ENCODE measurements at regions not wholly inside any gene's neighbourhood (a gene's known extent, or its start where the extent isn't known, plus 50 kb on each side); places are given as distances from the start of the nearest gene placed in this dataset.

GRCh38 chr1:104905322-104905721, 1155.6 kb downstream of the AMY1C start:
- Mint-ChIP-seq H3K4me1 (no peaks in the 10 kb centered on the region), H3K36me3 (ENCODE audit: low read depth) (no peaks in the 10 kb centered on the region), H3K27me3 (no peaks in the 10 kb centered on the region), H3K27ac (no peak overlapping the region), H3K4me3 (no peak overlapping the region), H3K9me3 (peaks cover 13% of the 10 kb centered on the region)
- ChIA-PET POLR2A (no interaction called here), CTCF (no interaction called here)
- no peak for DNase-seq

GRCh38 chr1:104906141-104906540, 1156.4 kb downstream of the AMY1C start:
- H3K36me3 Mint-ChIP-seq (ENCODE audit: low read depth) = no peaks in the 10 kb centered on the region
- H3K27me3 Mint-ChIP-seq = no peaks in the 10 kb centered on the region
- peaks cover 13% of the 10 kb centered on the region for H3K9me3 Mint-ChIP-seq
- no peak overlapping the region for H3K4me3 Mint-ChIP-seq
- POLR2A ChIA-PET = no interaction called here
- no peaks in the 10 kb centered on the region for H3K4me1 Mint-ChIP-seq
- H3K27ac Mint-ChIP-seq = no peak overlapping the region
- no peak for DNase-seq
- CTCF ChIA-PET = no interaction called here

DNA sequence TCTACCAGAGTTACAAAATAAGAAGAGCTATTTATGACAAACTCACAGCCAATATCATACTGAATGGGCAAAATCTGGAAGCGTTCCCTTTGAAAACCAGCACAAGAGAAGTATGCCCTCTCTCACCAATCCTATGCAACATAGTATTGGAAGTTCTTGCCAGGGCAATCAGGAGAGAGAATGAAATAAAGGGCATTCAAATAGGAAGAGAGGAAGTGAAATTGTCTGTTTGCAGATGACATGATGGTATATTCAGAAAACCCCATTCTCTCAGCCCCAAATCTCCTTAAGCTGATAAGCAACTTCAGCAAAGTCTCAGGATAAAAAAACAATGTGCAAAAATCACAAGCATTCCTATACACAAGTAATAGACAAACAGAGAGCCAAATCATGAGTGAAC, 1169.5 kb downstream of the AMY1C start:
- ChIA-PET CTCF (no interaction called here), POLR2A (no interaction called here)
- Mint-ChIP-seq H3K9me3 (peaks cover 17% of the 10 kb centered on the region), H3K4me3 (no peak overlapping the region), H3K36me3 (ENCODE audit: low read depth) (no peaks in the 10 kb centered on the region), H3K4me1 (no peaks in the 10 kb centered on the region), H3K27me3 (no peaks in the 10 kb centered on the region), H3K27ac (no peak overlapping the region)
- no peak for DNase-seq

GRCh38 chr1:104921525-104921924, 1171.8 kb downstream of the AMY1C start:
- no peak for DNase-seq
- POLR2A ChIA-PET = no interaction called here
- Mint-ChIP-seq H3K9me3 (peaks cover 15% of the 10 kb centered on the region), H3K27me3 (no peaks in the 10 kb centered on the region), H3K36me3 (ENCODE audit: low read depth) (no peaks in the 10 kb centered on the region), H3K4me1 (no peaks in the 10 kb centered on the region), H3K27ac (no peak overlapping the region), H3K4me3 (no peak overlapping the region)
- CTCF ChIA-PET = no interaction called here

- H3K9me3 Mint-ChIP-seq = peaks cover 9% of the 10 kb centered on the region
- DNase-seq = no peak
- no peaks in the 10 kb centered on the region for H3K36me3 Mint-ChIP-seq (ENCODE audit: low read depth)
- H3K27me3 Mint-ChIP-seq = no peaks in the 10 kb centered on the region
- no peak overlapping the region for H3K4me3 Mint-ChIP-seq
- no peaks in the 10 kb centered on the region for H3K4me1 Mint-ChIP-seq
- no peak overlapping the region for H3K27ac Mint-ChIP-seq
- ChIA-PET POLR2A (no interaction called here), CTCF (no interaction called here)
Measured at GRCh38 chr1:104923075-104923474, 1173.4 kb downstream of the AMY1C start.

- H3K27ac Mint-ChIP-seq = no peak overlapping the region
- ChIA-PET POLR2A (no interaction called here), CTCF (no interaction called here)
- peaks cover 13% of the 10 kb centered on the region for H3K9me3 Mint-ChIP-seq
- H3K4me3 Mint-ChIP-seq = no peak overlapping the region
- H3K4me1 Mint-ChIP-seq = no peaks in the 10 kb centered on the region
- no peaks in the 10 kb centered on the region for H3K27me3 Mint-ChIP-seq
- H3K36me3 Mint-ChIP-seq (ENCODE audit: low read depth) = no peaks in the 10 kb centered on the region
- no peak for DNase-seq
Measured at GRCh38 chr1:104929280-104929679, 1179.6 kb downstream of the AMY1C start.

DNA sequence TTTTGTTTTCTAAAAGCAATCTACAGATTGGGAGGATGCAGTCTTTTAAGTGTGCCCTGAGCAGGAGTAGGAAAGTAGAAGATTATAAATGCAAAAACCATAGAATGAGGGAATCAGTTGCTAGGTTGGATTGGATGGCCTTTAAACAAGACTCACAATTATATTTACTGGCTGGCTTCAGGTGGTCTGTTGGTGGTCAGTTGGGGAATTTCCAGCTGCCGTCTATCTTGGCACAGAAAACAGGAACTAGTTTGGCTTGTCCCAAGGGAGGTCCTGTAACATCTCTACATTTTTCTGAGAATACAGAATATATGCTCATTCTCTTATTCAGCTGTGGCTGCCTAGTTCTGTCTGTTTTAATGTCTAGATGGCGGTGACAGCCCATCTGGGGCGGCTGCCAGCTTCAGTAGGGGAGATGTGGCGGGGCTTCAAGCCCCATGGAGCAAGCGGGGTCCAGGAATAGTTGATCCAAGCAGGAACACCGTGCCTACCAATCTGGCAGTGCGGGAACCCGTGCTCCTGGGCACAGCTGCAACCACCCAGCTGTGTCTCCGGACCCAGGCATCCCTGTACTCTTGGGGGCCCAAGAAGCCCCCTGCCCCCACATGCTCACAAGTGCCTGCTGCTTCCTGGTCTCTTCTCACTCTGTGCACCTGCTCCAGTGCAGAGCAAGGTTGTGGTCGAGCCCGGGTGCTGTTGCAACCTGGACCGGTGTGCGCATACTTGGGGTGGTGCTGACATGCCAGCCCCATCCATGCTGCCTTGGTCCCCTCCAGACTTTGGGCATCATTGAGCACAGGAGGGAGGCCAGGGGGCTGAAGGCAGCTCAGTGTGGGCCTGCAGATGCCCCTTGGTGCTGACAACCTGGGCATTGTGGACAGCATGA, 1182.6 kb downstream of the AMY1C start:
- Mint-ChIP-seq H3K36me3 (ENCODE audit: low read depth) (no peaks in the 10 kb centered on the region), H3K9me3 (peaks cover 13% of the 10 kb centered on the region), H3K4me1 (no peaks in the 10 kb centered on the region), H3K27ac (no peak overlapping the region), H3K27me3 (no peaks in the 10 kb centered on the region), H3K4me3 (no peak overlapping the region)
- CTCF ChIA-PET = no interaction called here
- POLR2A ChIA-PET = no interaction called here
- no peak for DNase-seq

GRCh38 chr1:104932949-104933679, 1183.4 kb downstream of the AMY1C start:
- Mint-ChIP-seq H3K27me3 (no peaks in the 10 kb centered on the region), H3K4me3 (no peak overlapping the region), H3K27ac (no peak overlapping the region), H3K36me3 (ENCODE audit: low read depth) (no peaks in the 10 kb centered on the region), H3K4me1 (no peaks in the 10 kb centered on the region), H3K9me3 (peaks cover 13% of the 10 kb centered on the region)
- ChIA-PET CTCF (no interaction called here), POLR2A (no interaction called here)
- DNase-seq = no peak

DNA sequence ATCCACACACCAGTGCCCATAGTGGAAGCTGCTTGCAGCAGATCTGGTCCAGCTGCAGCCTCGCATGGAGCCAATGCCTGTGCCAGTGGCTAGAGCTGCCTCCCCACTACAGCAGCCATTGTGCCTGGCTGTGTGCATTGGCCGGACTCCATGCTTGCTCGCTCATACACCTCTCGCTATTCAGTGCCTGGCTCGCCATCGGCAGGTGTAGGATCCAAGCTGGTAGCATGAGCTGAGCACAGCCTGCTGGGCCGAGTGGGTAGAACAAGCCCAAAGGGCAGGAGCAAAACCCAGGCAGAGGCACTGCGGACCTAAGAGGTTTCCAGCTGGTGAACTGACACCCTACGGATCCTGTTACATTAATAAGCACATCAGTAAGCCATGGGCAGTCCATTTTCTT, 1184.1 kb downstream of the AMY1C start:
- H3K27me3 Mint-ChIP-seq = no peaks in the 10 kb centered on the region
- ChIA-PET POLR2A (no interaction called here), CTCF (no interaction called here)
- no peak overlapping the region for H3K27ac Mint-ChIP-seq
- DNase-seq = no peak
- H3K9me3 Mint-ChIP-seq = peaks cover 13% of the 10 kb centered on the region
- no peak overlapping the region for H3K4me3 Mint-ChIP-seq
- H3K36me3 Mint-ChIP-seq (ENCODE audit: low read depth) = no peaks in the 10 kb centered on the region
- no peaks in the 10 kb centered on the region for H3K4me1 Mint-ChIP-seq

- H3K9me3 Mint-ChIP-seq = peaks cover 14% of the 10 kb centered on the region
- no peak overlapping the region for H3K27ac Mint-ChIP-seq
- no peaks in the 10 kb centered on the region for H3K4me1 Mint-ChIP-seq
- no peaks in the 10 kb centered on the region for H3K36me3 Mint-ChIP-seq (ENCODE audit: low read depth)
- no peak for DNase-seq
- H3K4me3 Mint-ChIP-seq = no peak overlapping the region
- no peaks in the 10 kb centered on the region for H3K27me3 Mint-ChIP-seq
- POLR2A ChIA-PET = no interaction called here
- CTCF ChIA-PET = no interaction called here
Measured at GRCh38 chr1:104945406-104945805, 1195.7 kb downstream of the AMY1C start.

- Mint-ChIP-seq H3K9me3 (peaks cover 14% of the 10 kb centered on the region), H3K27ac (no peak overlapping the region), H3K27me3 (no peaks in the 10 kb centered on the region), H3K36me3 (ENCODE audit: low read depth) (no peaks in the 10 kb centered on the region), H3K4me3 (no peak overlapping the region), H3K4me1 (no peaks in the 10 kb centered on the region)
- CTCF ChIA-PET = no interaction called here
- no peak for DNase-seq
- POLR2A ChIA-PET = no interaction called here
Measured at GRCh38 chr1:104946558-104947210, 1197.0 kb downstream of the AMY1C start.

GRCh38 chr1:104953555-104953954, 1203.9 kb downstream of the AMY1C start:
- Mint-ChIP-seq H3K4me1 (no peaks in the 10 kb centered on the region), H3K27ac (no peak overlapping the region), H3K9me3 (peaks cover 5% of the 10 kb centered on the region), H3K27me3 (no peaks in the 10 kb centered on the region), H3K4me3 (no peak overlapping the region), H3K36me3 (ENCODE audit: low read depth) (no peaks in the 10 kb centered on the region)
- ChIA-PET CTCF (no interaction called here), POLR2A (no interaction called here)
- DNase-seq = no peak

DNA sequence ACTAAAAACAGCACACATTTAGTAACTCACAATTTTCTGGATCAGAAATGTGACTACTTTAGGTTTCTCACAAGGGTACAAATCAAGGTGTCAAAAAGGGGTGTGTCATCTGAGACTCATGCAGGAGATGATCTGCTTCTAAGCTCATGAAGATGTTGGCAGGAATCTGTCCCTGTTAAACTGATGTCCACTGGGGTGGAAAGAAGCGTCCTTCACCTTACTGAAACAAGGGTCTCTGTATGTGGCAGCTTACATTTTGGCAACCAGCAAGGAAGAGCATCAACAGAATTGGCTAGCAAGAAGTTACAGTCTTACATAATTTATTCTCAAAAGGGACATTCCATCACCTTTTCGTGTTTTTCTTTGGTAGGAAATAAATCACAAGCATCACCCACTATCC, 1223.8 kb downstream of the AMY1C start:
- ChIA-PET CTCF (no interaction called here), POLR2A (no interaction called here)
- Mint-ChIP-seq H3K4me1 (no peaks in the 10 kb centered on the region), H3K27ac (no peak overlapping the region), H3K4me3 (no peak overlapping the region), H3K9me3 (peaks cover 5% of the 10 kb centered on the region), H3K27me3 (no peaks in the 10 kb centered on the region), H3K36me3 (ENCODE audit: low read depth) (no peaks in the 10 kb centered on the region)
- DNase-seq = no peak

Data from activated CD4-positive, alpha-beta T cell treated with anti-CD3 and anti-CD28 coated beads, Interleukin-2, amount 10 ng/mL, durations not matched to agents 7 days and 5 days (primary cell).